ENCODE measurements at regions not wholly inside any gene's neighbourhood (a gene's known extent, or its start where the extent isn't known, plus 50 kb on each side); places are given as distances from the start of the nearest gene placed in this dataset.

- Histone ChIP-seq H4K20me1 (ENCODE audit: insufficient read depth, low read length) (no peaks in the 10 kb centered on the region), H2AFZ (ENCODE audit: low read length) (no peak overlapping the region), H3K79me2 (ENCODE audit: low read length) (no peaks in the 10 kb centered on the region), H3K4me3 (ENCODE audit: low read length) (no peak overlapping the region), H3K27me3 (replicated peaks; ENCODE audit: insufficient read depth, low read length) (no peaks in the 10 kb centered on the region), H3K9me3 (replicated peaks; ENCODE audit: insufficient read depth, low read length) (no peaks in the 10 kb centered on the region), H3F3A (ENCODE audit: insufficient read depth, low read length) (no peaks in the 10 kb centered on the region), H3K36me3 (replicated peaks; ENCODE audit: insufficient read depth, low read length) (no peaks in the 10 kb centered on the region), H3K9ac (ENCODE audit: low read length) (no peak overlapping the region), H3K4me1 (ENCODE audit: low read length) (no peaks in the 10 kb centered on the region), H3K4me2 (ENCODE audit: low read depth, low read length) (no peak overlapping the region), H3K27ac (ENCODE audit: low read length) (no peak overlapping the region), H3K9me2 (replicated peaks; ENCODE audit: insufficient read depth, low read length) (no peaks in the 10 kb centered on the region)
- DNase-seq: no peak
- TF ChIP-seq EZH2 (optimal IDR thresholded peaks at IDR 0.05; ENCODE audit: low read depth, low read length) (no peak), CTCF (IDR thresholded peaks at IDR 0.05; ENCODE audit: low read length) (no peak), EZH2phosphoT487 (IDR thresholded peaks at IDR 0.05; ENCODE audit: low read length) (no peak)
Measured at GRCh38 chr11:111081021-111081511, 164.5 kb upstream of the POU2AF2 start.

- H3K27ac ChIP-seq (ENCODE audit: low read length): no peak overlapping the region
- TF ChIP-seq EZH2phosphoT487 (IDR thresholded peaks at IDR 0.05; ENCODE audit: low read length) (no peak), CTCF (IDR thresholded peaks at IDR 0.05; ENCODE audit: low read length) (no peak), EZH2 (optimal IDR thresholded peaks at IDR 0.05; ENCODE audit: low read depth, low read length) (no peak)
- no peaks in the 10 kb centered on the region for H3K4me1 ChIP-seq (ENCODE audit: low read length)
- no peak overlapping the region for H3K9ac ChIP-seq (ENCODE audit: low read length)
- H3K4me2 ChIP-seq (ENCODE audit: low read depth, low read length): no peak overlapping the region
- H2AFZ ChIP-seq (ENCODE audit: low read length): no peak overlapping the region
- H3K27me3 ChIP-seq (replicated peaks; ENCODE audit: insufficient read depth, low read length): no peaks in the 10 kb centered on the region
- H3K9me3 ChIP-seq (replicated peaks; ENCODE audit: insufficient read depth, low read length): no peaks in the 10 kb centered on the region
- H3K4me3 ChIP-seq (ENCODE audit: low read length): no peak overlapping the region
- no peaks in the 10 kb centered on the region for H3F3A ChIP-seq (ENCODE audit: insufficient read depth, low read length)
- no peaks in the 10 kb centered on the region for H3K9me2 ChIP-seq (replicated peaks; ENCODE audit: insufficient read depth, low read length)
- no peaks in the 10 kb centered on the region for H4K20me1 ChIP-seq (ENCODE audit: insufficient read depth, low read length)
- no peaks in the 10 kb centered on the region for H3K36me3 ChIP-seq (replicated peaks; ENCODE audit: insufficient read depth, low read length)
- H3K79me2 ChIP-seq (ENCODE audit: low read length): no peaks in the 10 kb centered on the region
- DNase-seq: no peak
Measured at GRCh38 chr11:111077530-111078322, 167.8 kb upstream of the POU2AF2 start.

GRCh38 chr11:111069066-111069465 lies 176.5 kb upstream of the POU2AF2 start:
- H3K4me3 ChIP-seq (ENCODE audit: low read length): no peak overlapping the region

More at GRCh38 chr11:111069066-111069465, 176.5 kb upstream of the POU2AF2 start:
- H3K36me3 ChIP-seq (replicated peaks; ENCODE audit: insufficient read depth, low read length): no peaks in the 10 kb centered on the region
- no peaks in the 10 kb centered on the region for H3K9me2 ChIP-seq (replicated peaks; ENCODE audit: insufficient read depth, low read length)
- H3K27me3 ChIP-seq (replicated peaks; ENCODE audit: insufficient read depth, low read length): no peaks in the 10 kb centered on the region
- no peak for TF ChIP-seq EZH2phosphoT487 (IDR thresholded peaks at IDR 0.05; ENCODE audit: low read length)
- no peak for TF ChIP-seq EZH2 (optimal IDR thresholded peaks at IDR 0.05; ENCODE audit: low read depth, low read length)
- no peak for TF ChIP-seq CTCF (IDR thresholded peaks at IDR 0.05; ENCODE audit: low read length)
- no peaks in the 10 kb centered on the region for H3F3A ChIP-seq (ENCODE audit: insufficient read depth, low read length)
- no peak overlapping the region for H3K9ac ChIP-seq (ENCODE audit: low read length)
- no peaks in the 10 kb centered on the region for H3K79me2 ChIP-seq (ENCODE audit: low read length)
- no peak for DNase-seq
- H3K4me2 ChIP-seq (ENCODE audit: low read depth, low read length): no peak overlapping the region
- H2AFZ ChIP-seq (ENCODE audit: low read length): no peak overlapping the region
- H3K27ac ChIP-seq (ENCODE audit: low read length): no peak overlapping the region
- no peaks in the 10 kb centered on the region for H3K9me3 ChIP-seq (replicated peaks; ENCODE audit: insufficient read depth, low read length)
- no peaks in the 10 kb centered on the region for H4K20me1 ChIP-seq (ENCODE audit: insufficient read depth, low read length)
- no peaks in the 10 kb centered on the region for H3K4me1 ChIP-seq (ENCODE audit: low read length)

All from MM.1S (cell line).